OCI-M1 (cell line): ENCODE measurements at regions not wholly inside any gene's neighbourhood (a gene's known extent, or its start where the extent isn't known, plus 50 kb on each side); places are given as distances from the start of the nearest gene placed in this dataset.
A peak's percentile ranks its signal among the peaks of the same experiment; 100 is the strongest.
"Not testable (repeated sequence)": the region's sequence is repeated elsewhere in the genome, so short reads cannot be mapped to it uniquely, and the experiment has no call there.

Experiments
- DNase-seq: peaks from one replicate; lab custom pipeline; 2025; lab: John Stamatoyannopoulos, UW

DNA sequence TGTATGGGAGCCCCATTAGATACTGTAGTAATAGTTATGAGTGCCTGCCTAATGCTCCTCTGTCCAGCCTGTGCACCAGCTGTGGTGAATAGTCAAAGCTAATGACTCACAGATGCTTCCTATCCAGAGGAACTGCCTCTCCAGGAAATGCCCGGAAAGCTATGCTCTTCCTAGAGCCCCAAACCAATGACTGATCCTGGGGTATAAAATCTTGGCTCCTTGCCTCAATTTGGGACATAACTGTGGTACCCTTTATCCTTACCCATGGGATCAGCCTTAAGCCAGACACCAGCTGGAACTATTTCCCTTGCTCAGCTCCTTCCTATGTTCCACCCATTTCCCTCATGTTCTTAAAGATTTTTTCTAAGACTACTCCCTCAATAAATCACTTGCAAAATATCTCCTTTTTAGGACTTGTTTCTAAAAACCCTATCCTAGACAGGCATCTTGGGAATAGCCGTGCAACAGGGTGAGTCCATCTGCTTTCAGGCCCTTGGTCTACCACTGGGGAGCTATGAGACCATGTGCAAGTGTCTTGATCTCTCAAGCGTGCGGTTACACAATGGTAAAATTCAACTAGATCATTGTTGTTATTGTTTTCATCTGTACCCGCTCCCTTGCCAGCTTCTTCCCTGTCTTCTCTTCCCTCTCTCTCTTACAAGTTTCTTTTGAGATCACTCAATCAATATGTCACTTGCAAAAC, 283.7 kb downstream of the BTBD3 start:
- no peak for DNase-seq

DNA sequence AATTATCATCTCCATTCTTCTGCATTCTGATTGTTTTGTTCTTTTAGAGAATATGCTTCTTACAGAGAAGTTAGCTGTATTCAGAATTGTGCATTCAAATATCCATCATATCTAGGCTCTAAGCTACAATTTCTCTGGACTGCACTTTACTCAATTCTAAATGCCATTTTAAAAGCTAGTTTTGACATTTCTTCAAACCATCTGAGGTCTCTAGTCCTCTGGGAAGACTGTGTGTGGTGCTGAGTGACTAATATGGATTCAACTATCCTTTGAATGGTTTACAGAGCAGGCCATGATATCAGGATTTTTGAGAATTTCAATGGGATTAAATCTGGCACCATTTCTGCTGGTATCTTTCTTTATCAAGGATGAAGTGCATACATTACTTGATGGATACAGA, 285.7 kb downstream of the BTBD3 start:
- no peak for DNase-seq

DNA sequence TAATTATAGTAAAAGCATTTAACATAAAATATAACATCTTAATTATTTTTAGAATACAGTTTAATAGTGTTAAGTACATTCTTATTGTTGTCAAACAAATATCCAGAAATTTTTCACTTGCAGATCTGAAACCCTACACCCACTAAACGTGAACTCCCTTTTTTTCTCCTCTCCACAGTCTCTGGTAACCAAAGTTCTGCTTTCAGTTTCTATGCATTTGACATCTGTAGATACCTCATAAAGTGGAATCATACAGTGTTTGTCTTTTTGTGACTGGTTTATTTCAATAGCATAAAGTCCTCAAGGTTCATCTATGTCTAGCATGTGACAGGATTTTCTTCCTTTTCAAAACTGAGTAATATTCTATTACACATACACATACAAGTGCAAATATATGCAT, 286.3 kb downstream of the BTBD3 start:
- DNase-seq = no peak

DNA sequence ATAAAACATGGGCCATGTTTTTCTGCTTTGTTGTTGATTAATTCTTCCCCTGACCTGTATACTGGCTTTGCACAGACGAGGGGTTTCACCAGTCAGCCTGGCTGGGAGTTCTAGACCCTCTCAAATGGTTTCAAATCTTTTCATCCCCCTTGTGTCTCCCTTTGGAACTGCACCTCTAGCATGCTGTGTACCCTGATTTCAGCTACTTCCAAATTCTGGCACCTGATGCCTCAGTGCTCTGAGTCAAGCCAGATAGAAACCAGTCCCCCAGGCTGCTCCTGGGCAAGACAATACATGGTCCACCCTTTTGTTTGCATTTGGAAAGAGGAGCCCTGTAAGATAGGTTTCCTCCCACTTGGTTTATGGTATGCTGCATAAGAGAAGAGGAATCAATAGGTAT, 290.2 kb downstream of the BTBD3 start:
- peak; percentile 29 for DNase-seq

DNA sequence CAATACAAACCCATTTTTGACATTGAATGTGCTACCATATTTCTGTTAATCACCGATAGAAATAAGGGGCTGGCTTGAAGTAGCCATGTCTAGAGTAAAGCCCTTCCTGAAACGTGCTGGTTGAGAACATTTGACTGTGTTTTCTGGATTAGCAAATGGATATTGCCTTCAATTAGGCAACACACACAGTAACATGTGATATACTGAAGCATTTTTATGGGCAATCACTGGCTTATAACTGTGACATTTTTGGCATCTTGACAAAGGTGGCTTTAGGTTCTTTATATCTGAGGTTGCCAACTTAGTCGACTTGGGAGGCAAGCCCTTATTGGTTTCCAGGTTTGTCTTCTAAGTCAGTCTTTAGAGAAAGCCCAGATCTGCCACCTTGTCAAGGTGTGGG, 292.9 kb downstream of the BTBD3 start:
- no peak for DNase-seq

DNA sequence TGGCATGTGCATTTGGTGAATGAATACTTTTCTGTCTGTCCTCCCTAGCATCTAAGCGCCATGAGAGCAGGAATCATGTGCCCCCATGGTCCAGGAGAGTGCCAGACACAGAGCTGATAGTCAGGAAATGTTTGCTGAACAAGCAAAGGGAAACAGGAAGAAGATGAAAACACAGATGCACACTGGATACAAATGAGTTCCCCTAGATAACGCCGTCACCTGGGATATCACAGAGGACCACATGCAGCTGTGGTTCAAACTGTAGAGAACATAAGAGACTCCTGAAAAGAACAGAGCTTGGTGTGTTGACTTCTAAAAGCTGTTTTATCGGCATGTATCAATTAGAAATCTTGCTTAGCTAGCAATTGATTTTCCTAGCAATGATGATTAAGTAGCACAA, 293.7 kb downstream of the BTBD3 start:
- no peak for DNase-seq

DNA sequence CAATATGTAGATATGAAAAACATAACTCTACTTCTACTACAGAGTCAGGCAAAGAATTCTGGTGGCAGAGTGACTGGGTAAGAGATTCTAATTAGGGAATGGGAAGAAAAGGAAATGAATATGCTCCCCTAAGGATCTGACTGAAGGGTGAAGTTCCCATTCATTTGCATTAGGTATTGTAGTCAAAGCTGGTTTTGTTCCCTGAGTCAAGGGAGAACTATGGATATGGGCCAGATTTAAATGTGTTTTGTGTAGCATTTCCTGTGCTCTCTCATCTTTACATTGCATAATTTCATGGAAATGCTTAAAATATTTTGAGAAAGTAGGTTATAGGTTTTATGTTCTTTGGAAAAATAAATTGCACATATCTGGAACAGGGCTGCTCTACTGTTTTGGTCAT, 299.7 kb downstream of the BTBD3 start:
- DNase-seq = no peak

DNA sequence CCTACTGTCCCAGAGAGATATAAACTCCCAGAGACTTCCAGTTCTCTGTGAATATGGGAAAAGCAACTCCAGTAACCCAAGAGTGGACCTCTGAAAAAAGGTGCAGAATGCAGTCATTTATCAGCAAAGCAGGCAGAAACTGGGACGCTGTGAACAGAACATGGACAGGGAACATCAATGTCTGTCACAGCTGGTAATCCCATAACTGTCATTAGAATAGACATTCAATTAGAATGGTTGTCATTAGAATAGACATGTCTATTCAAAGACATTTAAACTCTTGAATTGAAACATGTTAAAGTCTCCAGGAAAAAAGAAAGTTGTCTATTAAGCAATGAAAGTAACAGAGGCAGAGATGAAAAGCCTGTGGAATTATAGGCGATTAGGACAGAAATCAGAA, 302.1 kb downstream of the BTBD3 start:
- no peak for DNase-seq

DNA sequence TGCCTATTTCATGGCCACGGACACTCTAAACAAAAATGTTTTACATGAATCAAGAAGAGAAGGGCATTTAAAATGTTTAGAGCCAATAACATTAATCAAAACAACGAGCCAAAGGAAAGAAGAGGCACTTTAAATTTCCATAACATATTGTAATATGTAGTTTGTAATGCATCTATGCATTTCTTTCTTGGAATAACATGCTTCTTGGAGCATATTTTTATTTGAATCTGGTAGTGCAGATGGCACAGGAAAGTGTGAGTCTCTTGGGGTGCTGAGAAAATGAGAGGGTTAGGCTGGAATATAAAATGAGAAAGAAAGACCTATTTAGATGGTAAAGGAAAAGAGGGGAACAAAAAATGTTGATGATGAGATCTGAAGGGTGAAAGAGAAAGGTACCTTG, 305.4 kb downstream of the BTBD3 start:
- no peak for DNase-seq

DNA sequence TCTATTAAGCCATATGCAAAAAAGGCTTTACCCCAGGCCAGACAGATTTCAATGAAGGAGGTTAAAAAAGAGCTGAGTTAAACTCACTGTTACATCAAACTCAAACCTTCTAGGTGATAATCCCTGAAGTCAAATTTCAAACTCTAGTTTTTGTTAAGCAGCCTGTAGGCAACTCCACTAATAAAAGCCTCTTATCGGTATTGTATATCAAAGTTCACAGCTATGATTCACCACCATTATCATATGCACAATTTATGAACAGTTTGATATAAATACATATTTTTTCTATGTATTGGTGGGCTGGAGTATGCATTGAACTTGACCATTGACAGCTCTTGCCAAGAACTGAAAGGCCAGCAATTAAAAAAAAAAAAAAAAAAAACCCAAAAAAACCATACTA, 308.2 kb downstream of the BTBD3 start:
- no peak for DNase-seq

DNA sequence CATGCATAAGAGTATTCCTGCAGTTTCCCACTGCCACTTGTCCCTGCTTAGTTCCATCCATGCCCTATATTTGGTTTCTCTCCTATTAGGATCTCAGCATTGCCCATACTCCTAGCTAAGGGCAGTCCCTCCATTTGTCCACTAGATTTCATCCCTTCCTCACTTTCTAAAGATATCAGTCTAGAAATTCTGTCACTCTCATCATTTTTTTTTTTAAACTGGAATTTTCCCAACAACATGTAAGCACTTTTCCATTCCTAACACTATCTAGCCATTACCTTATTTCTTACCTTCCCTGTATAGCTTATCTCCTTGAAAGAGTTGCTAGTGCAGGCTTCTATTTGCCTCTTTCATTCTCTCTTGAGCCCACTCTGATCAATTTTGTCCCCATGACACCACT, 312.2 kb downstream of the BTBD3 start:
- no peak for DNase-seq

DNA sequence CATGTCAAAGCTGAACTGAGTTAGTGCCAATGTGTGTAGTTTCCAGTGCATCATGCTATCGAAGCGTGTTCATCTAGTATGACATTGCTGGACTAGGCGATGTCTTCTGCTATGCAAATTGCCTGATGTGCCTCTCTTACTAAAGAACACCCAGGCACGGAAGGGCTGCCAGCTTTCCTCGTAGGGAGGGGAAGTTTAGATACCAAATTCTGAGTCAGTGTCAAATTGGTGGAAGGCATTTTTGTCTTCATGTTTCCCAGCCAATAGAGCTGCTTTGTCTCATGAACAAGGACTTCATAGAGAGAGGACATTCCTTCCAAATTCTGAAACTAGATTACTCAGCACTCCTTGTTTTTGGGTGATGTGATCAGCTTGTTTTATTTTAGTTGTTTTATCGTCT, 320.1 kb downstream of the BTBD3 start:
- DNase-seq = no peak

DNA sequence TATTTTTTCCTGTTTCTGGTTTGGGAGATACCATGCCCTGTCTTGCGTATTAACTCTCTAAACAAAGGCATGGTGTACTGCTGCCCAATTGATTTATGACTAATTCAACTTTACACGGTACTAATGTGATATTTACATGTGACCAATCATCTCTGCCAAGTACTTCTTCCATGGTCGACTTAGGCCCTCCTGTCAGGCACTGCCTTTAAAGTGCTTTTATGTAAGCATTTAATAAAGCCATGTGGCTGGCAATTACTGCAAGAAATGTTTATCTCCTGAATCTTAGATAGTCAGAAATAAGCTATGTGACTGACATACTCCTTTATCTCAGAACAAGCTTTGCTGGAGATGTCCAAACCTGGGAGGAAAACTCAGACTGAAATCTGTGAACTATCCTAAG, 323.4 kb downstream of the BTBD3 start:
- no peak for DNase-seq

DNA sequence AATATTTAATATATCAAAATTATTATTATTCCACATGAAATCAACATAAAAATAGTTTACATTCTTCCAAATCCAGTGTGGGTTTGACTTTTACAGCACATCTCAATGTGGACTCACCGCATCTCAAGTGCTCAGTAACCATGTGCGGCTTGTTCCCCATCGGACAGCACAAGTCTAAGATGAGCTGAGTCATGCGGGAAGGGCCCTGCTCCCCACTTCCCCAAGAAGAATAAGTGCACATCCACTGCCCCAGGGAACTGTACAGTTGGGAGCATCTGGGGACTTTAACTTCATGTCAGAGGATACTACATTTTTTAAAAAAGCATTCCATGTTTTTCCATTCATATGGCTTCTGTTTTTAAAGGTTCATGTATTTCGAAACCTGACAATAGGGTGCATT, 325.6 kb downstream of the BTBD3 start:
- DNase-seq = no peak

DNA sequence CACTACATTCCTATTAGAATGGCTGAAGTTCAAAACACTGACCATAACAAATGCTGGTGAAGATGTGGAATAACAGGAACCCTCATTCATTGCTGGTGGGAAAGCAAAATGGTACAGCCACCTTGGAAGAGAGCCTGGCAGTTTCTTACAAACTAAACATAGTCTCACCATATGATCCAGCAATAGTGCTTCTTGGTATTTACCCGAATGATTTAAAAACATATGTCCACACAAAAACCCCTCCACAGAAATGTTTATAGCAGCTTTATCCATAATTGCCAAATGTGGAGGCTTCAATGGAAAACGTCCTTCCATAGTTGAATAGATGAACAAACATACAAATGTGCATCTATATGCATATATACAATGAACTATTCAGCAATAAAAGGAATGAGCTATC, 330.8 kb downstream of the BTBD3 start:
- DNase-seq = no peak

DNA sequence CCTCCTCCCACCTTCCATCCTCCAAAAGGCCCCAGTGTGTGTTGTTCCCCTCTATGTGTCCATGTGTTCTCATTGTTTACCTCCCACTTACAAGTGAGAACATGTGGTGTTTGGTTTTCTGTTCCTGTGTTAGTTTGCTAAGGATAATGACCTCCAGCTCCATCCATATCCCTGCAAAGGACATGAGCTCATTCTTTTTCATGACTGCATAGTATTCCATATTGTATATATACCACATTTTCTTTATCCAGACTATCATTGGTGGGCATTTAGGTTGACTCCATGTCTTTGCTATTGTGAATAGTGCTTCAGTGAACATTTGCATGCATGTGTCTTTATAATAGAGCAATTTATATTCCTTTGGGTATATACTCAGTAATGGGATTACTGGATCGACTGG, 333.0 kb downstream of the BTBD3 start:
- DNase-seq = not testable (repeated sequence)

DNA sequence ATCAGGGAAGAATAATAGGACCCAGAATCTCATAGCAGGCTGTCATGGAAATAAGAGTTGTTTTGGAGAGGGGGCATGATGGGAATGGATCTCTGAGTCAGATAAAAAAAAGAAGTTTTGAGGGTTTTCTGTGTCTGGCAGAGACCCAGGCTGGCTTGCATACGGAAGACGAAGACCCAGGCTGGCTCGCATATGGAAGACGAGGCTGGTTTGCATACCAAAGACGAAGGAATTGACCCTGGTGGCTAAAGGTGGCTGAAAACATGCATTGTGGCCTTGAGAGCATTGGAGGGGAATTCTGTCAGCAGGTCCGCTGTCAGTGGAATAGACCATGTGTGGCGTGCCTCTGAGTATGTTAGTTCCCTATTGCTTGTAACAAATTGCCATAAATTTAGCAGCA, 335.1 kb downstream of the BTBD3 start:
- no peak for DNase-seq

DNA sequence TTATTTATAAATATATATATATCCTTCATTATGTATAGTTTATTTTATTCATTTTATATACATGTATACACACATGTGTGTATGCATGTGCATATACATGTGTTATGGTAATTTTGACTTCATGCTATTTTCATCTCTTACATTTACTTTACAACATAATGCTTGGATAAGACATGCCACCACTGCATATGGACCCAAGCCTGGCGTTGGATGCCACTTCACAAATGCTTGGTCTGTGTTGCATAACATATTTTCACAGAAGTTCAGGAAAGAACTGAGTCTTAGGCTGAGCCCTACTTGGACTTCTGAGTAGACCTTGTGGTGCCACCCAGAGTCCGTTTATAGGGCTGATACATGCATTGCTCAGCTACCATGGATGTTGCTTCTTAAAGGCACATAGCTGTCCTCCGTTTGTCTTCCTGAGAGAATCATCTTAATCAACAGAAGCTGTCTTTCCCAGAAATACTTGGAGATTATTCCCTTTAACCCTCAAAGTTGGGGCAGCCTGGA, 337.8 kb downstream of the BTBD3 start:
- DNase-seq = no peak

DNA sequence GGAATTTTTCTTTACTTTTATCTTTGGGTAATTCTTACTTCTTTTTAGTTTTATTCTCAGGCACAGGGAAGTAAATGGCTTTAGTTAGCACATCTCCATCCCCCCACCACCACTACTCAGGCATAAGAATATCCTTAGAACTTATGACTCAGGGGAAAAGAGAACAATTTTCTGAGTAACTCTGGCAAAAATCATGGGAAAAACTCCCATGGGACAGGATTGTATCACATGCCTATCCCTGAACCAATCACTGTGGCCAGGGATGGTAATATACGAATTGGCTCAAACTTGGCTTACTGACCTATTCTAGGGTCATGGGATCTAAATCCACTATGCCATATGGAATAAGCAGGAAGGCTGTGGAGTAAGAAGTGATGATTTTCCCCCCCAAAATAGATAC, 339.1 kb downstream of the BTBD3 start:
- no peak for DNase-seq

DNA sequence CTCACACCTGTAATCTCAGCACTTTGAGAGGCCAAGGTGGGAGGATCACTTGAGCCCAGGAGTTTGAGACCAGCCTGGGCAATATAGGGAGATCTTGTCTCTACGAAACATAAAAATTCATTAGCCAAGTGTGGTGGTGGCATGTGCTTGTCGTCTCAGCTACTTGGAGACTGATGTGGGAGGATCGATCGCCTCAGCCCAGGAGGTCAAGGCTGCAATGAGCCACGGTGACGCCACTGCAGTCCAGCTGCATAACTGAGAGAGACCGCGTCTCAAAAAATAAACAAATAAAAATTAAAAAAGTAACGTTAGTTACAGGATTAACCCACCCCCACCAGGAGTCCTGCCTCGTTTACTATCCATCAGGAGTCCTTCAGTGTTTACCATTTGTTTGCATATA, 345.1 kb downstream of the BTBD3 start:
- no peak for DNase-seq

DNA sequence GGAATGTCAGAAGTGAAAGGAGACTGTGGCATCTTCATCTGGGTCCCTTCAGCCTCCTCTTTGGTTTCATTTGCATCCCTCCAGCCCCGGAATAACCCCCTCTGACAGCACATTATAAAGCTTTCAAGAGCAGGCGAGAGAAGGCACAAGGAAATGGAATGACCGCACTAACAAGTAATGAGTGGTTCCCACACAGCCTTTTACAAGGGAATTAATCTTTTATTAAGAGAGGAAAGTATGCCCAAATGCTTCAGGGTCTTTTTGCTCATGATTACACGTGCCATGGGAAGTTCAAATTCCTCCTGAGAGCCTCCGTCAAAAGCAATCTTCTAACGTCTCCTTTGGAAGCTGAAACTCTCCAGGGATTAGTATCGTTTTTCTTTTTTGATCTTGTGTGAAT, 347.0 kb downstream of the BTBD3 start:
- no peak for DNase-seq

DNA sequence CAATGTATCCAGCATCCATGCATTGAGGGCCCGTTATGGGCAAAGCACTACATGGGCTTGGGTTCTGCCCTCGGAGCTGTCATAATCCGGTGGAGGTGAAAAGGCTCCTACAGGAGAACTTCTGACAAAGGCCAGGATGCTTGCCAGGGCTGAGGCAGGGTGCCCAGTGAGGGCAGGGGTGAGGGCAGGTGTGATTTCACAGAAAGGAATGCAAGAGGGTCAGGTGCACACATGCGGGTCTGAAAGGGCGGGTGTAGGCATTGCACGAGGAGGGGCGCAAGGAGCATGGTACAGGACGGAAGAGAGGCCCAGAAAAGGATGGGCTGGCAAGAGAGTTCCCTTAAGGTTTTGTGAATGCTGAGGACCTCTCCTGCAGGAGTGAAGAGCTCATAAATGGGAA, 348.0 kb downstream of the BTBD3 start:
- no peak for DNase-seq

DNA sequence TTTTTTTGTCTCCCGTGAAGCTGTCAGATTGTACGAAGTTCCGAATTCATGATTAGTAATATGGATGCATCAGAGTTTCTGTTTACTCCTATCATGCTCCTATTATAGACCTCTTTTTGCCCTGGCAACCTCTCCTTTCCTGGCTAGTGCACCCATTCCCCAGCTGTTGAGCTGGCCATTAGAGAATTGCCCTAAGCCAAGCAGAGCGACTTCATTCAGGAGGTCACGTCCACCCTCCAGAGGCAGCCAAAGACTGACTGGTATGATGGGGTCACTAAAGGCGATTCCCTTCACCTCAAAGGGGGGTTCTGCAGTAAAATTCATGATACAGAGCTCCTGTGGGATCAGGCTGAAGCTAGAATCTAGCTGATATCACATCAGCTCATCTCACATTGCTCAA, 351.9 kb downstream of the BTBD3 start:
- DNase-seq = no peak

DNA sequence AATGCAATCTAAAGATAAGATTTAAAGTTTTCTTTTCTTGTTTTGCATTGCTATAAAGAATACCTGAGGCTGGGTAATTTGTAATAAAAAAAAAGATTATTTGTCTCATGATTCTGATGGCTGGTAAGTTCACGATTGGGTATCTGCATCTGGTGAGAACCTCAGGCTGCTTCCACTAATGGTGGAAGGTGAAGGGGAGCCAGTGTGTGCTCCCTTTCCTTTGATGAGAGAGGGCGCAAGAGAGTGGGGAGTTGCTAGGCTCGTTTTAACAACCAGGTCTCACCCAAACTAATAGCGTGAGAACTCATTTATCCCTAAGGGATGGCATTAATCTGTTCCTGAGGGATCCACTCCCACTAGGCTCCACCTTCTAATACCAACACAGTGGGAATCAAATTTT, 353.2 kb downstream of the BTBD3 start:
- DNase-seq = no peak
